KMS-11 (cell line): ENCODE measurements at regions not wholly inside any gene's neighbourhood (a gene's known extent, or its start where the extent isn't known, plus 50 kb on each side); places are given as distances from the start of the nearest gene placed in this dataset.
"Not testable (repeated sequence)": the region's sequence is repeated elsewhere in the genome, so short reads cannot be mapped to it uniquely, and the experiment has no call there.

Experiments
- H2AFZ ChIP-seq: fragments of 200-600 bp; sonication (generic); 2 replicates; pipeline ENCODE4 v1.6.1; 2016; ENCODE audit warnings: antibody characterized with exemption, mixed run types, low read depth
- H3K27ac ChIP-seq: fragments of 200-600 bp; sonication (generic); 2 replicates; pipeline ENCODE4 v1.6.1; 2016; ENCODE audit warnings: mild to moderate bottlenecking, mixed run types
- H3K27me3 ChIP-seq: fragments of 200-600 bp; sonication (generic); 2 replicates; pipeline ENCODE4 v1.6.1; 2017; ENCODE audit warnings: mild to moderate bottlenecking, low read depth, mixed run types, moderate library complexity; ENCODE audit not compliant: insufficient read depth
- H3K36me3 ChIP-seq: fragments of 200-600 bp; sonication (generic); 2 replicates; pipeline ENCODE4 v1.6.1; 2017; ENCODE audit warnings: mild to moderate bottlenecking, mixed run types; ENCODE audit not compliant: insufficient read depth
- H3K4me1 ChIP-seq: fragments of 200-600 bp; sonication (generic); 2 replicates; pipeline ENCODE4 v1.6.1; 2016; ENCODE audit warnings: mild to moderate bottlenecking, low read depth, mixed run types; ENCODE audit not compliant: poor library complexity, severe bottlenecking
- H3K4me2 ChIP-seq: fragments of 200-600 bp; sonication (generic); 2 replicates; pipeline ENCODE4 v1.7.0; 2016; ENCODE audit warnings: mild to moderate bottlenecking, mixed run types
- H3K4me3 ChIP-seq: fragments of 200-600 bp; sonication (generic); IDR thresholded peaks from 2 replicates; pipeline ENCODE4 v1.6.1; 2017; ENCODE audit warnings: low read depth, low read length, mixed read lengths; ENCODE audit not compliant: insufficient read depth
- H3K79me2 ChIP-seq: fragments of 200-600 bp; sonication (generic); 2 replicates; pipeline ENCODE4 v1.6.1; 2016; ENCODE audit warnings: low read depth, mixed run types; ENCODE audit not compliant: insufficient read depth
- H3K9ac ChIP-seq: fragments of 200-600 bp; sonication (generic); 2 replicates; pipeline ENCODE4 v1.6.1; 2016; ENCODE audit warnings: mild to moderate bottlenecking, mixed run types
- H4K20me1 ChIP-seq: fragments of 200-600 bp; sonication (generic); 2 replicates; pipeline ENCODE4 v1.6.1; 2016; ENCODE audit warnings: mild to moderate bottlenecking, mixed run types; ENCODE audit not compliant: insufficient read depth
- CTCF ChIP-seq: fragments of 200-600 bp; sonication (generic); conservative IDR thresholded peaks from 2 replicates; pipeline ENCODE4 v1.6.1; 2017; ENCODE audit warnings: low read depth, mild to moderate bottlenecking, antibody characterized with exemption, low read length, moderate library complexity, mixed read lengths

GRCh38 chr1:58854576-58854975 lies 70.7 kb upstream of the JUN start:
- Histone ChIP-seq H2AFZ (peak overlapping the region; percentile 34; the same call in 1 of the 2 replicates), H4K20me1 (no peaks in the 10 kb centered on the region), H3K27me3 (no peaks in the 10 kb centered on the region), H3K36me3 (no peaks in the 10 kb centered on the region), H3K4me1 (peaks cover 62% of the 10 kb centered on the region), H3K27ac (peak overlapping the region; percentile 62; the same call in 1 of the 2 replicates), H3K9ac (0 out of 2 replicates have a peak overlapping the region, but pooled peaks have one; percentile 25), H3K79me2 (no peaks in the 10 kb centered on the region), H3K4me2 (peak overlapping the region; percentile 68), H3K4me3 (no peak overlapping the region)
- TF ChIP-seq CTCF: no peak

GRCh38 chr1:58855274-58856165 lies 71.7 kb upstream of the JUN start:
- H3K79me2 ChIP-seq: no peaks in the 10 kb centered on the region
- H2AFZ ChIP-seq: no peak overlapping the region
- H3K36me3 ChIP-seq: no peaks in the 10 kb centered on the region
- no peak for TF ChIP-seq CTCF
- H3K4me3 ChIP-seq: no peak overlapping the region
- peak overlapping the region; percentile 68 for H3K4me2 ChIP-seq
- H3K27ac ChIP-seq: peak overlapping the region; percentile 62; the same call in 1 of the 2 replicates
- H4K20me1 ChIP-seq: no peaks in the 10 kb centered on the region
- H3K27me3 ChIP-seq: no peaks in the 10 kb centered on the region
- H3K4me1 ChIP-seq: peaks cover 72% of the 10 kb centered on the region
- no peak overlapping the region for H3K9ac ChIP-seq

GRCh38 chr1:58856281-58856680 lies 72.4 kb upstream of the JUN start:
- not testable (repeated sequence) for H4K20me1 ChIP-seq, H3K4me3 ChIP-seq, H2AFZ ChIP-seq, H3K27me3 ChIP-seq, H3K79me2 ChIP-seq, H3K9ac ChIP-seq, H3K36me3 ChIP-seq, H3K4me2 ChIP-seq, H3K27ac ChIP-seq
- H3K4me1 ChIP-seq: peaks cover 72% of the 10 kb centered on the region

GRCh38 chr1:58857680-58858673 lies 74.1 kb upstream of the JUN start:
- Histone ChIP-seq H3K4me2 (peak overlapping the region; percentile 60), H3K79me2 (no peaks in the 10 kb centered on the region), H4K20me1 (no peaks in the 10 kb centered on the region), H2AFZ (peak overlapping the region; percentile 44), H3K27ac (peak overlapping the region; percentile 81), H3K9ac (peak overlapping the region; percentile 24; the same call in 1 of the 2 replicates), H3K27me3 (no peaks in the 10 kb centered on the region), H3K4me1 (peaks cover 72% of the 10 kb centered on the region), H3K4me3 (no peak overlapping the region), H3K36me3 (no peaks in the 10 kb centered on the region)
- no peak for TF ChIP-seq CTCF
